ENCODE measurements at regions not wholly inside any gene's neighbourhood (a gene's known extent, or its start where the extent isn't known, plus 50 kb on each side); places are given as distances from the start of the nearest gene placed in this dataset.

DNA sequence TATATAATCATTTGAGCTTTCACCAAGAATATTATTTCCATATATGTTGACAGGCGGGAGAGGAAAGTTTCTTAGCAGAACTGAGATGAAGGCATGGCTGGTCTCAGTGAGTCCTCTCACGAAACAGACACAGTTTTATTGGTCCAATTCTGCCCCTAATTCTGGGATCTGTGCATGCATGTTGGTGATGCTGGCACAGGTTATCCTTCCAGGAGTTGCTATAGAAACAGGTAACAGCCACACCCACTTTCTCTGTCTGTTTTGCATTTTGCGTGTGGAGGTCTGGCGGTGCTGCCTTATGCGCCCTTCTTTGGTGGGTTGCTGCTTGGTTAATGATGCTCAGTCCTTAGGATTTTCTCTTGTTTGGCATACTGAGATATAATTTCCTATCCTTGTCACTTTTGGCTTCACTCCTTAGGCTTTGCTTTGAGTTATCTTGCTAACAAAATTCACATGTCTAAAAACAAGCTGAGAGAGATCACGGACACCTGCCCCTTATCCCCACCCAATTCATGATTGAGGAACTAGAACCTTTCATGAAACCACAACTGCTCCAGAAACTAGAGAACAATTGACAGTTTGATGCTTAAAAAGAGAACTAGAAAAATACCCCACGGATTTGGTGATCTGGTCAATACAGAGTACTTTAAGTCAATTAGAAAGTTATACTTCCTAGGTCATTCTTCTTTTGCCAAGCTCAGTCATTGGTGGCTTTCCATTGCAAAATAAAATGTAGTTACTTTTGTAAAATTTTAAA, 189.3 kb downstream of the FAT3 start:
- TF ChIP-seq, protein P1, sequence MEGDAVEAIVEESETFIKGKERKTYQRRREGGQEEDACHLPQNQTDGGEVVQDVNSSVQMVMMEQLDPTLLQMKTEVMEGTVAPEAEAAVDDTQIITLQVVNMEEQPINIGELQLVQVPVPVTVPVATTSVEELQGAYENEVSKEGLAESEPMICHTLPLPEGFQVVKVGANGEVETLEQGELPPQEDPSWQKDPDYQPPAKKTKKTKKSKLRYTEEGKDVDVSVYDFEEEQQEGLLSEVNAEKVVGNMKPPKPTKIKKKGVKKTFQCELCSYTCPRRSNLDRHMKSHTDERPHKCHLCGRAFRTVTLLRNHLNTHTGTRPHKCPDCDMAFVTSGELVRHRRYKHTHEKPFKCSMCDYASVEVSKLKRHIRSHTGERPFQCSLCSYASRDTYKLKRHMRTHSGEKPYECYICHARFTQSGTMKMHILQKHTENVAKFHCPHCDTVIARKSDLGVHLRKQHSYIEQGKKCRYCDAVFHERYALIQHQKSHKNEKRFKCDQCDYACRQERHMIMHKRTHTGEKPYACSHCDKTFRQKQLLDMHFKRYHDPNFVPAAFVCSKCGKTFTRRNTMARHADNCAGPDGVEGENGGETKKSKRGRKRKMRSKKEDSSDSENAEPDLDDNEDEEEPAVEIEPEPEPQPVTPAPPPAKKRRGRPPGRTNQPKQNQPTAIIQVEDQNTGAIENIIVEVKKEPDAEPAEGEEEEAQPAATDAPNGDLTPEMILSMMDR (IDR thresholded peaks at IDR 0.05; ENCODE audit: low read depth, low read length, missing input control) = no peak
- TF ChIP-seq RAD21 (IDR thresholded peaks at IDR 0.05) (no peak), YY1 (IDR thresholded peaks at IDR 0.05) (no peak), FOXA1 (IDR thresholded peaks at IDR 0.05) (no peak), NR2F2 (IDR thresholded peaks at IDR 0.05) (no peak), RXRA (IDR thresholded peaks at IDR 0.05) (no peak), TAF1 (conservative IDR thresholded peaks at IDR 0.05) (no peak), SP1 (IDR thresholded peaks at IDR 0.05) (no peak)
- TF ChIP-seq, protein P2, sequence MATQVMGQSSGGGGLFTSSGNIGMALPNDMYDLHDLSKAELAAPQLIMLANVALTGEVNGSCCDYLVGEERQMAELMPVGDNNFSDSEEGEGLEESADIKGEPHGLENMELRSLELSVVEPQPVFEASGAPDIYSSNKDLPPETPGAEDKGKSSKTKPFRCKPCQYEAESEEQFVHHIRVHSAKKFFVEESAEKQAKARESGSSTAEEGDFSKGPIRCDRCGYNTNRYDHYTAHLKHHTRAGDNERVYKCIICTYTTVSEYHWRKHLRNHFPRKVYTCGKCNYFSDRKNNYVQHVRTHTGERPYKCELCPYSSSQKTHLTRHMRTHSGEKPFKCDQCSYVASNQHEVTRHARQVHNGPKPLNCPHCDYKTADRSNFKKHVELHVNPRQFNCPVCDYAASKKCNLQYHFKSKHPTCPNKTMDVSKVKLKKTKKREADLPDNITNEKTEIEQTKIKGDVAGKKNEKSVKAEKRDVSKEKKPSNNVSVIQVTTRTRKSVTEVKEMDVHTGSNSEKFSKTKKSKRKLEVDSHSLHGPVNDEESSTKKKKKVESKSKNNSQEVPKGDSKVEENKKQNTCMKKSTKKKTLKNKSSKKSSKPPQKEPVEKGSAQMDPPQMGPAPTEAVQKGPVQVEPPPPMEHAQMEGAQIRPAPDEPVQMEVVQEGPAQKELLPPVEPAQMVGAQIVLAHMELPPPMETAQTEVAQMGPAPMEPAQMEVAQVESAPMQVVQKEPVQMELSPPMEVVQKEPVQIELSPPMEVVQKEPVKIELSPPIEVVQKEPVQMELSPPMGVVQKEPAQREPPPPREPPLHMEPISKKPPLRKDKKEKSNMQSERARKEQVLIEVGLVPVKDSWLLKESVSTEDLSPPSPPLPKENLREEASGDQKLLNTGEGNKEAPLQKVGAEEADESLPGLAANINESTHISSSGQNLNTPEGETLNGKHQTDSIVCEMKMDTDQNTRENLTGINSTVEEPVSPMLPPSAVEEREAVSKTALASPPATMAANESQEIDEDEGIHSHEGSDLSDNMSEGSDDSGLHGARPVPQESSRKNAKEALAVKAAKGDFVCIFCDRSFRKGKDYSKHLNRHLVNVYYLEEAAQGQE (IDR thresholded peaks at IDR 0.05) = no peak

Measured in liver (tissue), 3 donors.